ENCODE measurements at regions not wholly inside any gene's neighbourhood (a gene's known extent, or its start where the extent isn't known, plus 50 kb on each side); places are given as distances from the start of the nearest gene placed in this dataset.

DNA sequence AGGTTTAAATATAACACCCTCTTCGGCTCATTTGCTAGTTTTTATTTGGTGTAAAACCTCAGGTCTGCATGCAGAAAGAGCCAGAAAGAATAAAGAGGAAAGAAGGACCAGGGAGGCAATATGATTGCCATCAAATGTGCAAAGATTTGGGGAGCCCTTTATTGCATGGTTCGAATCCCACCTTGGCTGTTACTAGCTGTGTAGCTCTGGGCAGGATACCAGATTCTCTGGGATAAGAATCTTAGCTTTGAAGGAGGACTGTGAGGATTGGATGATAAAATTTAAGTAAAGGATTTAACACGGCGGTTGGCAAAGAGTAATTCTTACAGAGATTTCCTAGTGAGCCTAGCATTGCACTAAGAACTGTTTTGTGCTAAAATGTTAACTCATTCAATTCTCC lies 510.2 kb upstream of the LCORL start:
- Histone ChIP-seq H3K27me3 (ENCODE audit: low read depth) (no peaks in the 10 kb centered on the region), H3K4me1 (no peaks in the 10 kb centered on the region), H3K27ac (no peak overlapping the region), H3K9me3 (no peaks in the 10 kb centered on the region), H3K4me3 (no peak overlapping the region), H3K36me3 (no peaks in the 10 kb centered on the region)
- TF ChIP-seq, protein P1, sequence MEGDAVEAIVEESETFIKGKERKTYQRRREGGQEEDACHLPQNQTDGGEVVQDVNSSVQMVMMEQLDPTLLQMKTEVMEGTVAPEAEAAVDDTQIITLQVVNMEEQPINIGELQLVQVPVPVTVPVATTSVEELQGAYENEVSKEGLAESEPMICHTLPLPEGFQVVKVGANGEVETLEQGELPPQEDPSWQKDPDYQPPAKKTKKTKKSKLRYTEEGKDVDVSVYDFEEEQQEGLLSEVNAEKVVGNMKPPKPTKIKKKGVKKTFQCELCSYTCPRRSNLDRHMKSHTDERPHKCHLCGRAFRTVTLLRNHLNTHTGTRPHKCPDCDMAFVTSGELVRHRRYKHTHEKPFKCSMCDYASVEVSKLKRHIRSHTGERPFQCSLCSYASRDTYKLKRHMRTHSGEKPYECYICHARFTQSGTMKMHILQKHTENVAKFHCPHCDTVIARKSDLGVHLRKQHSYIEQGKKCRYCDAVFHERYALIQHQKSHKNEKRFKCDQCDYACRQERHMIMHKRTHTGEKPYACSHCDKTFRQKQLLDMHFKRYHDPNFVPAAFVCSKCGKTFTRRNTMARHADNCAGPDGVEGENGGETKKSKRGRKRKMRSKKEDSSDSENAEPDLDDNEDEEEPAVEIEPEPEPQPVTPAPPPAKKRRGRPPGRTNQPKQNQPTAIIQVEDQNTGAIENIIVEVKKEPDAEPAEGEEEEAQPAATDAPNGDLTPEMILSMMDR (IDR thresholded peaks at IDR 0.05), result no peak
- intact Hi-C loops (cut with DNase I), result no loop called here
- DNase-seq (no peak), ATAC-seq (no peak)

- ATAC-seq (no peak), DNase-seq (no peak)
- H3K27me3 ChIP-seq (ENCODE audit: low read depth), result no peaks in the 10 kb centered on the region
- no peak overlapping the region for H3K4me3 ChIP-seq
- H3K4me1 ChIP-seq, result no peaks in the 10 kb centered on the region
- H3K36me3 ChIP-seq, result no peaks in the 10 kb centered on the region
- TF ChIP-seq, protein P1 (IDR thresholded peaks at IDR 0.05), result no peak
- H3K27ac ChIP-seq, result no peak overlapping the region
- intact Hi-C loops (cut with DNase I), result no loop called here
- H3K9me3 ChIP-seq, result no peaks in the 10 kb centered on the region
These were observed 507.9 kb upstream of the LCORL start for GRCh38 chr4:18529482-18529881.

DNA sequence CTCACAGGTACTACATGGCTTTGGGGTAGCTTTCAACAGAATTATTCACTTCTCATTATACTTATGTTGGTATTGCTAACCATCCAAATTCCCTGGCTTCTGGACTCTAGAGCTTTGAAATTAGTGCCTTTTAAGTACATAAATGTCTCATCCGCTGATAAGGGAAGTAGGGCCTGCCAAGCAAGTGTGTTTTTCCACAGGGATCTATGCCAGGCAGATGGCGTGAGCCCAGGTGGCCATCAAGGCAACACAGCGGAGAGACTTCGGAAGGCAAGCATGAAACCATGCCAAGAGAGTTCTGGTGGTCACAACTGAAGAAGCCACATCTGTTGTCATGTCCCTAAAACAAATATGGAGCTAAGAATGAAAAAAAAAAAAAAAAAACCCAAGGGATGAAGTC lies 503.1 kb upstream of the LCORL start:
- TF ChIP-seq, protein P1 (IDR thresholded peaks at IDR 0.05), result no peak
- intact Hi-C loops (cut with DNase I), result no loop called here
- no peaks in the 10 kb centered on the region for H3K27me3 ChIP-seq (ENCODE audit: low read depth)
- DNase-seq (no peak), ATAC-seq (no peak)
- H3K36me3 ChIP-seq, result no peaks in the 10 kb centered on the region
- no peaks in the 10 kb centered on the region for H3K9me3 ChIP-seq
- H3K4me3 ChIP-seq, result no peak overlapping the region
- no peaks in the 10 kb centered on the region for H3K4me1 ChIP-seq
- no peak overlapping the region for H3K27ac ChIP-seq

DNA sequence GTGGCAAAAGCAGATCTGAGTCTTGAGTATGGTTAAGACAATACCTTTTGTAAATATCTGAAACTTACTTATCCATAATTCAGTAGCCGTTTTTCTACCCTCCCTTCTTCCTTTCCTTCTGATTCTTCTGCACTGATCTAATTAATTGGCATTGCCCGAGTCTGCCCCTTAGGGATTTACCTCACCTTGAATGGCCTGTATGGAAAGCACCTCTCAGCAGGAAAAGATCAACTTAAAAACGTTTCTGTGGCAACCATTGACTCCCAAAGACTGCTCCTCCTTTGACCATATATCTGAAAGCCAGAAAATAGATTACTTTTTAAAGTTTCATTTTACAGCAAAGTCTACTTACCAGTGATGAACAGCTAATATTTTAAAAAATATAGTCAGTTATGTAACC lies 496.5 kb upstream of the LCORL start:
- H3K27me3 ChIP-seq (ENCODE audit: low read depth), result no peaks in the 10 kb centered on the region
- TF ChIP-seq, protein P1 (IDR thresholded peaks at IDR 0.05), result no peak
- no peaks in the 10 kb centered on the region for H3K4me1 ChIP-seq
- no peak for ATAC-seq
- no peak overlapping the region for H3K4me3 ChIP-seq
- H3K36me3 ChIP-seq, result no peaks in the 10 kb centered on the region
- DNase-seq, result no peak
- H3K9me3 ChIP-seq, result no peaks in the 10 kb centered on the region
- no peak overlapping the region for H3K27ac ChIP-seq
- intact Hi-C loops (cut with DNase I), result no loop called here

GRCh38 chr4:18513861-18514260 lies 492.3 kb upstream of the LCORL start:
- Histone ChIP-seq H3K9me3 (no peaks in the 10 kb centered on the region), H3K27ac (no peak overlapping the region), H3K4me1 (no peaks in the 10 kb centered on the region), H3K4me3 (no peak overlapping the region), H3K27me3 (ENCODE audit: low read depth) (no peaks in the 10 kb centered on the region), H3K36me3 (no peaks in the 10 kb centered on the region)
- TF ChIP-seq, protein P1 (IDR thresholded peaks at IDR 0.05), result no peak
- no peak for DNase-seq
- ATAC-seq, result no peak
- intact Hi-C loops (cut with DNase I), result no loop called here

DNA sequence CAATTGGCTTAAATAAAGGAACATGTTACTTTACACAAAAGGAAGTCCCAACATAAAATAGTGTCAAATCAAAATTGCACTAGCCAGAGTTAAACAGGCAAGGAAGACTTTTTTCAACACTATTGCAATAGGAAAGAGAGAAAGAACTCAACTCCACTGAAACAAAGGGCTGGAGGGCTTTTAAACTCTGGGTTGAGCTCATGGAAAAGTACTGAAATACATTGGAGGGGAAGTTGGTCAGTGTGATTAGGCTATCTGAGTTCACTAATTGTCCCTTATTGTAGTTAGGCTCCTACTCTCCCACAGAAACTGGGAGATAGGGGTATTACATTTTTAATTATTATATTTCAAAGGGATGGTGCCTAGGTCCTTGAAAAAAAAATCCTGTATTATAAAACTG lies 491.2 kb upstream of the LCORL start:
- Histone ChIP-seq H3K4me1 (no peaks in the 10 kb centered on the region), H3K27me3 (ENCODE audit: low read depth) (no peaks in the 10 kb centered on the region), H3K36me3 (no peaks in the 10 kb centered on the region), H3K27ac (no peak overlapping the region), H3K4me3 (no peak overlapping the region), H3K9me3 (no peaks in the 10 kb centered on the region)
- no peak for ATAC-seq
- intact Hi-C loops (cut with DNase I), result no loop called here
- TF ChIP-seq, protein P1 (IDR thresholded peaks at IDR 0.05), result no peak
- no peak for DNase-seq

All from lower lobe of right lung (tissue), 2 donors.